ENCODE measurements at regions not wholly inside any gene's neighbourhood (a gene's known extent, or its start where the extent isn't known, plus 50 kb on each side); places are given as distances from the start of the nearest gene placed in this dataset.
A peak's percentile ranks its signal among the peaks of the same experiment; 100 is the strongest.

DNA sequence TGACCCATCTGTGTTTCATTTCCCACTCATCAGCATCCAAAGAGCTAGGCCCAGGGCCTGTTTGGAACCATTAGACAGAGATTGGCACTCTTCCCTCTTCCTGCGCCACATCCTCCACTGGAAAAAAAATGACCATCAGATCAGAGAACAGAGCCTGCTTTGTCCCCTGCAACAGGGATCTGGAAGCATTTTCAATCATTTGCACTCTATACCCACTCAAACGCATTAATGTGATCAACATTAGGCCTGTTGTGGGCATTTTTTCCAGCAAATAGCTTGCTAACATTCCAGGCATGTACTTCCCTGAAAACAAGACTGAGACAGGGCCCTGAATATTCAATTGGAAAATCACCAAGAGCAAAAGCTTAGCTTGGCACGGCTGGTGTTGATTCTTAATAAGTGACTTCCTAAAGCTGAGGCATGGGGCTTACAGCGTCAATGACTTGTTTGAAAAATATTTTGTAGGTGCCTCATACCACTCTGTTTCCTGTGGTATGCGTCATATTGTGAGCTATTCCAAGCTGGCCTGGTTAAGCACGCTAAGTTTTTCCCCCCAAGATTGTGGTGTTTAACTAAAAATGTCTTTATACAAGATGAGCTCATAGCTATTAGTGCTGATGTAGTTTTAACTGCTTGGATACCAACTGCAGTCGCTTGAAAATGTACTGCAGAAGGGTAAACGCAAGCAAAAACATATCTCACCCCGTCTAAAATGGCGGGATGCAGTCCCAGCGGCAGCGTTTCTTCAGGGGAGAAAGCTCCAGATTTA, 404.4 kb downstream of the SPRY2 start:
- peak; percentile 66 for TF ChIP-seq GATA2 (IDR thresholded peaks at IDR 0.05; ENCODE audit: low read depth, low read length)
- no peak for TF ChIP-seq GATA3 (IDR thresholded peaks at IDR 0.05; ENCODE audit: low read depth, low read length)
